Neural progenitor cell (in vitro differentiated cells): ENCODE measurements at regions not wholly inside any gene's neighbourhood (a gene's known extent, or its start where the extent isn't known, plus 50 kb on each side); places are given as distances from the start of the nearest gene placed in this dataset.

Source experiments
- EZH2phosphoT487 ChIP-seq: fragments of 200-600 bp; sonication (generic); IDR thresholded peaks from 2 replicates; pipeline ENCODE4 v1.6.1; 2017; ENCODE audit warnings: antibody characterized with exemption
- TF ChIP-seq, protein P1 (sequence below): fragments of 200-600 bp; sonication (generic); IDR thresholded peaks from 2 replicates; pipeline ENCODE4 v1.5.1; 2017; ENCODE audit warnings: antibody characterized with exemption, mild to moderate bottlenecking

DNA sequence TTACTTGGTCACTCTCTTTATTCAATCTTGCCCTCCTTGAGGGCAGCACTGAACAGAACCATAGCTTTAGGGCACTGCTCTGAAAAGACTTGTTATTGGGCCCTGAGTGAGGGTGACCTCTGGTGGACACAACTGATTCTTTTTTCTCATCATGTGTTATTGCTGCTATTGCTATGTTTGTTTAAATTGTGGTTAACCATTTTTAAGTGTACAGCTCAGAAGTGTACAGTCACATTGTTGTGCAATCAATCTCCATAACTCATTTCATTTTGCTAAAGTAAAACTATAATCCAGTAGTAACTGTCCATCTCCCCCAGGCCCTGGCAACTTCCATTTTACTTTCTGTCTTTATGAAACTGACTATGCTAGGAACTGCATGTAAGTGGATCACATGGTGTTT, 351.1 kb upstream of the RIOK2 start:
- TF ChIP-seq, protein P1, sequence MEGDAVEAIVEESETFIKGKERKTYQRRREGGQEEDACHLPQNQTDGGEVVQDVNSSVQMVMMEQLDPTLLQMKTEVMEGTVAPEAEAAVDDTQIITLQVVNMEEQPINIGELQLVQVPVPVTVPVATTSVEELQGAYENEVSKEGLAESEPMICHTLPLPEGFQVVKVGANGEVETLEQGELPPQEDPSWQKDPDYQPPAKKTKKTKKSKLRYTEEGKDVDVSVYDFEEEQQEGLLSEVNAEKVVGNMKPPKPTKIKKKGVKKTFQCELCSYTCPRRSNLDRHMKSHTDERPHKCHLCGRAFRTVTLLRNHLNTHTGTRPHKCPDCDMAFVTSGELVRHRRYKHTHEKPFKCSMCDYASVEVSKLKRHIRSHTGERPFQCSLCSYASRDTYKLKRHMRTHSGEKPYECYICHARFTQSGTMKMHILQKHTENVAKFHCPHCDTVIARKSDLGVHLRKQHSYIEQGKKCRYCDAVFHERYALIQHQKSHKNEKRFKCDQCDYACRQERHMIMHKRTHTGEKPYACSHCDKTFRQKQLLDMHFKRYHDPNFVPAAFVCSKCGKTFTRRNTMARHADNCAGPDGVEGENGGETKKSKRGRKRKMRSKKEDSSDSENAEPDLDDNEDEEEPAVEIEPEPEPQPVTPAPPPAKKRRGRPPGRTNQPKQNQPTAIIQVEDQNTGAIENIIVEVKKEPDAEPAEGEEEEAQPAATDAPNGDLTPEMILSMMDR: peak; percentile 72
- no peak for TF ChIP-seq EZH2phosphoT487
